Psoas muscle (tissue), 7 donors: ENCODE measurements at regions not wholly inside any gene's neighbourhood (a gene's known extent, or its start where the extent isn't known, plus 50 kb on each side); places are given as distances from the start of the nearest gene placed in this dataset.
"Not testable (repeated sequence)": the region's sequence is repeated elsewhere in the genome, so short reads cannot be mapped to it uniquely, and the experiment has no call there.

Experiments used
- ATAC-seq, 4 donors: fragments of 200-7000 bp; cut with Tn5 transposase; one replicate each; pipeline ENCODE4 v1.9.1; 2020; ENCODE audit warnings: moderate library complexity in 3 of 4, mild to moderate bottlenecking in 2 of 4
- DNase-seq, 2 donors: peaks; one replicate each; pipeline ENCODE4 v3.0.0-alpha.2; 2020
- H3K27ac ChIP-seq: fragments of 200-600 bp; one replicate; pipeline ENCODE4 v1.8.0; 2022
- H3K27me3 ChIP-seq, 3 donors: fragments of 200-600 bp in 1 of 3; one replicate each; pipeline versions ENCODE4 v1.6.1 to v1.8.0; 2013 to 2022; ENCODE audit warnings: low read length in 2 of 3, mild to moderate bottlenecking in 2 of 3, moderate library complexity in 1 of 3; ENCODE audit not compliant: insufficient read depth in 3 of 3
- H3K36me3 ChIP-seq, 2 donors: fragments of 200-600 bp in 1 of 2; one replicate each; pipeline versions ENCODE4 v1.6.1 to v1.8.0; 2013 to 2022; ENCODE audit warnings: low read depth in 1 of 2, mild to moderate bottlenecking in 1 of 2, moderate library complexity in 1 of 2; ENCODE audit not compliant: insufficient read depth in 1 of 2
- H3K4me1 ChIP-seq: fragments of 200-600 bp; one replicate; pipeline ENCODE4 v1.8.0; 2022
- H3K4me3 ChIP-seq: fragments of 200-600 bp; one replicate; pipeline ENCODE4 v1.8.0; 2022; ENCODE audit warnings: mild to moderate bottlenecking
- H3K9me3 ChIP-seq: fragments of 200-600 bp; one replicate; pipeline ENCODE4 v1.8.0; 2022
- WGBS, 3 donors: extraction: QIAGEN DNeasy Blood & Tissue Kit; methylation state at CpG; one replicate each; pipeline versions ENCODE4 v1.1.6 to v1.1.7; 2013; 5-methylcytosine and 5-hydroxymethylcytosine counted together
- intact Hi-C, 2 donors: fragments of 100-400 bp; cut with DNase I; formaldehyde crosslinking; loops; one replicate each; pipeline versions ENCODE4 v1.11.0 to v1.14.2; 2022
- TF ChIP-seq, protein P1 (sequence below): fragments of 200-600 bp; IDR thresholded peaks from one replicate; pipeline ENCODE4 v1.8.0; 2022; ENCODE audit warnings: antibody characterized with exemption
- donor health status: healthy with polysubstance abuse.
- donor health status: DM: no; HTN: no; CAD: no; lungs with moderate emphysema.
- donor health status: Bipolar disorder and iron deficiency.
- donor health status: healthy.
- donor health status: DM: yes; HTN: yes; CAD: no.
- donor health status: DM: no; HTN: no; CAD: no.
- donor health status: DM: yes; HTN: yes; CAD: no.

DNA sequence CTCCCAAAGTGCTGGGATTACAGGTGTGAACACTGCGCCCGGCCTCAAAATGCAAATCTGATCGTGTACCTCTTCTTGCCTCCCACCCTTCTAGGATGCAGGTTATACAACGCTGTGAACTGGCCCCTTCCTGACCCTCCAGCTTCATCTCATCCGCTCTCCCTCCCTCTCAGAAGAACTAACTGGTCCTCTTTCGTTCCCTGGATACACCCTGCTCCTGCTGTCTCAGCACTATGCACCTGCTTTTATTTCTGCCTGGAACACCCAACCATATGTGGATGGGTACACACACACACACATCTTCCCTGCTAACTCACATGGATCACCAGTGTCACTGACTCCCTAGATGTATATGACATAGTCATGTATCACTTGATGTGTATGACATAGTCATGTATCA, 56.1 kb upstream of the VASH1 start:
- TF ChIP-seq, protein P1, sequence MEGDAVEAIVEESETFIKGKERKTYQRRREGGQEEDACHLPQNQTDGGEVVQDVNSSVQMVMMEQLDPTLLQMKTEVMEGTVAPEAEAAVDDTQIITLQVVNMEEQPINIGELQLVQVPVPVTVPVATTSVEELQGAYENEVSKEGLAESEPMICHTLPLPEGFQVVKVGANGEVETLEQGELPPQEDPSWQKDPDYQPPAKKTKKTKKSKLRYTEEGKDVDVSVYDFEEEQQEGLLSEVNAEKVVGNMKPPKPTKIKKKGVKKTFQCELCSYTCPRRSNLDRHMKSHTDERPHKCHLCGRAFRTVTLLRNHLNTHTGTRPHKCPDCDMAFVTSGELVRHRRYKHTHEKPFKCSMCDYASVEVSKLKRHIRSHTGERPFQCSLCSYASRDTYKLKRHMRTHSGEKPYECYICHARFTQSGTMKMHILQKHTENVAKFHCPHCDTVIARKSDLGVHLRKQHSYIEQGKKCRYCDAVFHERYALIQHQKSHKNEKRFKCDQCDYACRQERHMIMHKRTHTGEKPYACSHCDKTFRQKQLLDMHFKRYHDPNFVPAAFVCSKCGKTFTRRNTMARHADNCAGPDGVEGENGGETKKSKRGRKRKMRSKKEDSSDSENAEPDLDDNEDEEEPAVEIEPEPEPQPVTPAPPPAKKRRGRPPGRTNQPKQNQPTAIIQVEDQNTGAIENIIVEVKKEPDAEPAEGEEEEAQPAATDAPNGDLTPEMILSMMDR, result no peak
- no peak overlapping the region for H3K27ac ChIP-seq
- no peaks in the 10 kb centered on the region for H3K27me3 ChIP-seq
- H3K36me3 ChIP-seq, result no peaks in the 10 kb centered on the region
- no peaks in the 10 kb centered on the region for H3K9me3 ChIP-seq
- intact Hi-C loops, result no loop called here
- H3K4me1 ChIP-seq, result peaks cover 4% of the 10 kb centered on the region
- no peak for DNase-seq
- H3K4me3 ChIP-seq, result no peak overlapping the region
- 89 to 96% (median 93%) methylated on average over 6 of the region's 6 CpGs for WGBS, 3 donors
- ATAC-seq, result no peak

DNA sequence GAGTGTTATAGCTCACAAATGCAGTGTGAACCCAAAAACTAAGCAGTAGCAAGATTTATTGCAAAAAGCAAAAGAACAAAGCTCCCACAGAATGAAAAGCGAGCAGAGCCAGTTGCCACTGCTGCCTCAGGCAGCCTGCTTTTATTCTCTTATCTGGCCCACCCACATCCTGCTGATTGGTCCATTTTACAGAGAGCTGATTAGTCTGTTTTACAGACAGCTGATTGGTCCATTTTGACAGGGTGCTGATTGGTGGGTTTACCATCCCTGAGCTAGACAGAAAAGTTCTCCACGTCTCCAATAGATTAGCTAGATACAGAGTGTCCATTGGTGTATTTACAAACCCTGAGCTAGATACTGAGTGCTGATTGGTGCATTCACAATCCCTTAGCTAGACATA, 55.1 kb upstream of the VASH1 start:
- H3K4me3 ChIP-seq, ATAC-seq, H3K36me3 ChIP-seq, H3K27ac ChIP-seq, H3K9me3 ChIP-seq, intact Hi-C loops, DNase-seq, H3K27me3 ChIP-seq, H3K4me1 ChIP-seq: not testable (repeated sequence)
- 82 to 95% (median 90%) methylated on average over 2 of the region's 2 CpGs for WGBS, 3 donors

DNA sequence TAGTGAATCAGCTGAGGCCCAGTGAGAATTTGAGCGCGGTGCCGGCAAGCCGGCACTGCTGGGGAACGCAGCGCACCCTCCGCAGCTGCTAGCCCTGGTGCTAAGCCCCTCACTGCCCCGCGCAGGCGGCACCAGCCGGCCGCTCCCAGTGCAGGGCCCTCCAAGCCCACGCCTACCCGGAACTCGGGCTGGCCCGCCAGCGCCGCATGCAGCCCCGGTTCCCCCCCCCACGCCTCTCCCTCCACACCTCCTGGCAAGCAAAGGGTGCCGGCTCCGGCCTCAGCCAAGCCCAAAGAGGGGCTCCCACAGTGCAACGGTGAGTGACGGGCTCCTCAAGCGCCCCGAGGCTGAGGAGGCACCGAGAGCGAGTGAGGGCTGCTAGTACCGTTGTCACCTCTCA, 54.5 kb upstream of the VASH1 start:
- Histone ChIP-seq H3K4me1 (peaks cover 4% of the 10 kb centered on the region), H3K27ac (no peak overlapping the region), H3K9me3 (no peaks in the 10 kb centered on the region), H3K4me3 (no peak overlapping the region), H3K27me3 (no peaks in the 10 kb centered on the region), H3K36me3 (no peaks in the 10 kb centered on the region)
- intact Hi-C loops, result no loop called here
- TF ChIP-seq, protein P1, result no peak
- WGBS, 3 donors, result 87 to 94% (median 92%) methylated on average over 29 of the region's 29 CpGs
- DNase-seq (no peak), ATAC-seq (no peak)

DNA sequence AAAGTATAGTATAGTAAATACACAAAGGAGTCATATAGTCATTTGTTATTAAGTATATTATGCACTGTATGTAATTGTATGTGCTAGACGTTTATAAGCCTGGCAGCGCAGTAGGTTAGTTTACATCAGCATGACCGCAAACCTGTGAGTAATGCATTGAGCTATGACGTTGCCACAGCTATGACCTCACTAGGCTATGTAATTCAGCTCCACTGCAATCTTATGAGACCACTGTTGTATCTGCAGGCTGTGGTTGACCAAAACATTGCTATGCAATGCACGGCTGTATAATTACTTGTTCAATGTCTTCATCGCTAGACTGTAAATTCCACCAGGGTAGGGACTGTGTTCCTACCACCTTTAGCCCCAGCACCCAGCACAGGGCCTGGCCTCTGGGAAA, 53.2 kb upstream of the VASH1 start:
- no peaks in the 10 kb centered on the region for H3K36me3 ChIP-seq
- intact Hi-C loops, result no loop called here
- TF ChIP-seq, protein P1, result no peak
- peaks cover 4% of the 10 kb centered on the region for H3K4me1 ChIP-seq
- no peak overlapping the region for H3K4me3 ChIP-seq
- H3K9me3 ChIP-seq, result no peaks in the 10 kb centered on the region
- WGBS, 3 donors, result 81 to 84% (median 82%) methylated on average over 6 of the region's 6 CpGs
- DNase-seq (no peak), ATAC-seq (no peak)
- H3K27ac ChIP-seq, result no peak overlapping the region
- no peaks in the 10 kb centered on the region for H3K27me3 ChIP-seq

DNA sequence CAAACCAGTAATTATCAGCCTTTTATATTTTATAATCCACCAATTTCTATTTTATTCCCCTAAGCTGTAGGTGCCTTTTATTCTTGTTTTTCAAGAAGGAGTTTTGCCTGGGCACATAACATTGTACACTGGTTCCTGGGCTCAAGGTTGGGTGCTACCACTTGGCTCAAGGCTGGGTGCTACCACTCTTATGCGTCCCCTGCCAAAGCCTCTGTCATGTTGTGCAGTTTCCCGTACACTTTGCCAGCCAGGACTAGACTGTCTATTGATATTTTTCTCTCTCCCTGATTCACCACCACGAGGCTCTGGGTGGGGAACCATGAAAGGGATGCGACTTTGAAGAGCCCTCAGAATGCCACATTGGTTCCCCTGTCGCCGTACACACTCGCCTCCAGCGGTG, 52.5 kb upstream of the VASH1 start:
- intact Hi-C loops, result no loop called here
- Histone ChIP-seq H3K4me1 (peaks cover 4% of the 10 kb centered on the region), H3K36me3 (no peaks in the 10 kb centered on the region), H3K9me3 (no peaks in the 10 kb centered on the region), H3K27ac (no peak overlapping the region), H3K27me3 (peaks cover 0 to 3% (median 0%) of the 10 kb centered on the region in 3 donors), H3K4me3 (no peak overlapping the region)
- 78 to 88% (median 84%) methylated on average over 8 of the region's 8 CpGs for WGBS, 3 donors
- DNase-seq, result no peak
- TF ChIP-seq, protein P1, result no peak
- ATAC-seq, result no peak
